HG02610 (cell line): ENCODE measurements at regions not wholly inside any gene's neighbourhood (a gene's known extent, or its start where the extent isn't known, plus 50 kb on each side); places are given as distances from the start of the nearest gene placed in this dataset.

ENCODE experiments used
- ATAC-seq: cut with Tn5 transposase; IDR thresholded peaks from one replicate; pipeline ENCODE4 v1.9.1; 2021; ENCODE audit warnings: mild to moderate bottlenecking, moderate library complexity; ENCODE audit not compliant: unreplicated experiment

DNA sequence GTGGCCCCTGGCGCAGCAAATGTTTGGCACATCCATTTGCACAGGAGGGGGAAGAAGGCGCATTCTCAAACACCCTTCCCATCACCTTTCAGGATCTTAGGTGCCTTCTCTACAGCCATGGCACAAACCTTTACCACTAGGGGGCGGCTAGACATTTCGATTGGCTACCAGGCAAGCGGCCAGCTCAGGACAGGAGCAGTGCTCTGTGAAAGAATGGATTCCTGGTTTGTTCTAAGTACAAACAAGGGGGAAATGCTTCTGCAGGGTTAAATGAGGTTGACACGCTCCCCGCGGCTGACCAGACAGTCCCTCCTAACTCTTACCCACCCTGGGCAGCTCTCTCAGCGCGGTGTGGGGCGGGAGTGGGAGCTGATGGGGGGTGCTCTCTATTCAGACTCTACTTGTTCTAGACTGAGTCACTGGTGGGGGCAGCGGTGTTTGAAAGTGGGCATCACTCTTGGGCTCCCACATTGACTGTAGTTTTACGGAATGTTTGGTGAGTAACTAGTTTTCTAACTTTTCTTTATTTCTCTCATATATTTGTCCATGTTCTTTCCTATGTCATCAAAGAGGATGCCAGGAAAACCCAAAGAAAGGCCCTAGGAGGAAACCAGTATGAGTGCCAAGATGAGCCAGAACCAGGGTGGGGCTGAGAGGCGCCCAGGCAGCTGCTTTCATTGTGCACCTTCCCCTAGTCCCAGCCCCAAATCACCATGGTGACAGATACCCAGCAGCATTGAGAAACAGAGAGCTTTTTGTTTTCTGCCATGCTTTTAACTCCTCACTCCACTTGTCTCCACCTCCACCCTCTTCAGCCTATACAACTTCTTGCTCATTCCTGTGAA lies 61.4 kb upstream of the GPR158 start:
- peak; percentile 95 for ATAC-seq

DNA sequence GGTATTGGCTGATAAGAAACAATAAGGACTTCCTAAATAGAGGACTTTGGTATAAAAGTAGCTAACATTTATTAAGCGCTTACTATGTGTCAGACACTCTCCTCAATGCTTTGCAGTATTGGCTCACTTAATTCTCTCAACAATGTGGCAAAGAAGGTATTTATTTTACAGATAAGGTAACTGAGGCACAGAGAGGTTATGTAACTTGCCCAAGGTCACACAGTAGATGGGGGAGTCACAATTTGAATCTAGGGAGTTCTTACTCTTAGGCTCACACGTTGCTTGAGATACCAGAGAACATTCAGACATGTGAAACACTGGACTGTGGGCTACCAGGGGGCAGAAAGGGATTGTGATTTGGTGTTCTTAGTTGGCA lies 60.8 kb upstream of the GPR158 start:
- no peak for ATAC-seq

DNA sequence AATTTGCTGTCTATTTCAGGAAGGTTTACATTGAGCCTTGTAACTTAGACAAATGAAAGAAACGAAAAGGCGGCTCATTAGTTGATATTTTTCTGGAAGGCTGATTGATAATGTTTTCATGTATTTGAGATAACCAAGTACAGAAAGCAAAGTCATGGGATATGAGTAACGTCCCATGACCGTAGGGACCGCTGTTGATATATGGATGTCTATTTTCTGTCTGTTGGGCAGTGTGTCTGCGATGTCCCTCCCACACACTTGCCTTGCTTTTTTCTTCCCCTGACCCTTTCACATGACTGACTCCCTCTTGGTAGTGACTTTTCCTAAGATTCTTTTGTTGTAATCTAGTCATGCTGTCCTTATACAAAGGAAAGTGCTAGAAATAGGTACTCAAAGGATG lies 57.0 kb upstream of the GPR158 start:
- ATAC-seq = no peak

DNA sequence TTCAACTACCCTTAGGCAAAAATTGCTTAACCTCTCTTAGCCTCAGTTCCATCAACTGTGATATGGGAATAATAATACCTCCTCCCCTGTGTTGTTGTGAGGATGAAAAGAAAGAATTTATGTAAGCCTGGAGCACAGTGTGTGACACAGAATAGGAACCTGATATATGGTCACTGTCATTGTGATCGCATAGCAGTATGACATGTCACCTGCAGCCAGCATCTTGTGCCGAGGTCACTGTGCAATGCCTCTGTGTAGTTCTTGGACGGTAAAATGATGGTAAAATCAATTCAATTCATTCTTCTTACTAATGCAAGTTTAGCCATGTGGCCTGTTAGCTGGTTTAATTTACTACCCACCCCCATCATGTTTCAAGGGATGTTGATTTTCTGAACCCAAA lies 54.6 kb upstream of the GPR158 start:
- no peak for ATAC-seq
